Gastroesophageal sphincter (tissue), 4 donors: ENCODE measurements at regions not wholly inside any gene's neighbourhood (a gene's known extent, or its start where the extent isn't known, plus 50 kb on each side); places are given as distances from the start of the nearest gene placed in this dataset.

Experiments
- ATAC-seq: fragments of 150-250 bp; one replicate; pipeline ENCODE4 v1.9.1; 2016; ENCODE audit warnings: mild to moderate bottlenecking, moderate library complexity
- H3K27ac ChIP-seq, 4 donors: fragments of 200-600 bp; sonication (generic) in 3 of 4; 1 replicate in 3 of 4; 2 replicates in 1 of 4; pipeline ENCODE4 v1.5.1; 2016 to 2019
- H3K27me3 ChIP-seq: fragments of 200-600 bp; sonication (generic); one replicate; pipeline ENCODE4 v1.5.1; 2019
- H3K36me3 ChIP-seq, 2 donors: fragments of 200-600 bp; sonication (generic); one replicate each; pipeline ENCODE4 v1.5.1; 2019; ENCODE audit warnings: control low read depth in 1 of 2
- H3K4me1 ChIP-seq, 3 donors: fragments of 200-600 bp; sonication (generic); 1 replicate in 2 of 3; 2 replicates in 1 of 3; pipeline ENCODE4 v1.5.1; 2016 to 2019; ENCODE audit warnings: control low read depth in 2 of 3
- H3K4me3 ChIP-seq, 2 donors: fragments of 200-600 bp; sonication (generic); one replicate each; pipeline ENCODE4 v1.5.1; 2019; ENCODE audit warnings: mild to moderate bottlenecking in 1 of 2, moderate library complexity in 1 of 2
- H3K9me3 ChIP-seq, 3 donors: fragments of 200-600 bp; sonication (generic); one replicate each; pipeline ENCODE4 v1.5.1; 2017 to 2019; ENCODE audit warnings: control low read depth in 2 of 3
- CTCF ChIP-seq, 4 experiments: fragments of 200-600 bp in 2 of 4; fragments of 450-650 bp in 2 of 4; sonication (generic) in 1 of 4; IDR thresholded peaks; one replicate each; pipeline ENCODE4 v1.5.1; 2017 to 2019; ENCODE audit warnings: antibody characterized with exemption in 4 of 4, mild to moderate bottlenecking in 2 of 4, moderate library complexity in 2 of 4
- EP300 ChIP-seq: sonication (generic); formaldehyde crosslinking; IDR thresholded peaks from one replicate; pipeline ENCODE4 v1.6.1; 2017; ENCODE audit warnings: antibody characterized with exemption, mild to moderate bottlenecking
- POLR2A ChIP-seq, 2 donors: fragments of 450-650 bp; IDR thresholded peaks; one replicate each; pipeline ENCODE4 v1.6.1; 2017; ENCODE audit warnings: antibody characterized with exemption in 2 of 2, mild to moderate bottlenecking in 2 of 2, moderate library complexity in 1 of 2
- POLR2AphosphoS5 ChIP-seq: sonication (generic); formaldehyde crosslinking; IDR thresholded peaks from one replicate; pipeline ENCODE4 v1.6.1; 2017; ENCODE audit warnings: antibody characterized with exemption
- WGBS, 2 donors: methylation state at CpG; one replicate each; pipeline ENCODE4 v1.1.5; 2018; ENCODE audit warnings: low coverage in 1 of 2; 5-methylcytosine and 5-hydroxymethylcytosine counted together

GRCh38 chr15:93294066-93294465, 205.1 kb upstream of the RGMA start:
- Histone ChIP-seq H3K9me3 (no peaks in the 10 kb centered on the region), H3K4me1 (peaks cover 0 to 6% (median 0%) of the 10 kb centered on the region in 3 donors), H3K4me3 (no peak overlapping the region), H3K27me3 (no peaks in the 10 kb centered on the region), H3K27ac (no peak overlapping the region), H3K36me3 (no peaks in the 10 kb centered on the region)
- no peak for TF ChIP-seq POLR2AphosphoS5
- TF ChIP-seq POLR2A (IDR thresholded peaks at IDR 0.05) = no peak
- no peak for TF ChIP-seq CTCF (IDR thresholded peaks at IDR 0.05)
- no peak for TF ChIP-seq EP300
- ATAC-seq = no peak
- 48 to 89% methylated on average over 1 of the region's 1 CpG for WGBS, 2 donors

GRCh38 chr15:93291380-93291779, 202.4 kb upstream of the RGMA start:
- H3K36me3 ChIP-seq = no peaks in the 10 kb centered on the region
- no peaks in the 10 kb centered on the region for H3K27me3 ChIP-seq
- no peak overlapping the region for H3K27ac ChIP-seq
- no peak overlapping the region for H3K4me3 ChIP-seq
- 94 to 98% methylated on average over 5 of the region's 5 CpGs for WGBS, 2 donors
- no peak for ATAC-seq
- H3K9me3 ChIP-seq = no peaks in the 10 kb centered on the region
- peaks cover 0 to 10% (median 0%) of the 10 kb centered on the region in 3 donors for H3K4me1 ChIP-seq
- no peak for TF ChIP-seq POLR2AphosphoS5
- no peak for TF ChIP-seq POLR2A (IDR thresholded peaks at IDR 0.05)
- no peak for TF ChIP-seq CTCF (IDR thresholded peaks at IDR 0.05)
- TF ChIP-seq EP300 = no peak

GRCh38 chr15:93290618-93290946, 201.6 kb upstream of the RGMA start:
- H3K4me1 ChIP-seq = peaks cover 0 to 10% (median 0%) of the 10 kb centered on the region in 3 donors
- WGBS, 2 donors = 69 to 100% methylated on average over 3 to 4 of the region's 4 CpGs
- H3K36me3 ChIP-seq = no peaks in the 10 kb centered on the region
- no peak overlapping the region for H3K4me3 ChIP-seq
- no peak for TF ChIP-seq POLR2A (IDR thresholded peaks at IDR 0.05)
- no peak for TF ChIP-seq POLR2AphosphoS5
- no peak for TF ChIP-seq EP300
- TF ChIP-seq CTCF (IDR thresholded peaks at IDR 0.05) = no peak
- no peaks in the 10 kb centered on the region for H3K27me3 ChIP-seq
- ATAC-seq = no peak
- no peaks in the 10 kb centered on the region for H3K9me3 ChIP-seq
- no peak overlapping the region for H3K27ac ChIP-seq

- peaks cover 0 to 10% (median 0%) of the 10 kb centered on the region in 3 donors for H3K4me1 ChIP-seq
- no peak for TF ChIP-seq CTCF (IDR thresholded peaks at IDR 0.05)
- no peak for TF ChIP-seq EP300
- no peak for TF ChIP-seq POLR2A (IDR thresholded peaks at IDR 0.05)
- TF ChIP-seq POLR2AphosphoS5 = no peak
- H3K36me3 ChIP-seq = no peaks in the 10 kb centered on the region
- no peak overlapping the region for H3K4me3 ChIP-seq
- H3K27ac ChIP-seq = no peak overlapping the region
- no peaks in the 10 kb centered on the region for H3K9me3 ChIP-seq
- 67 to 73% methylated on average over 6 to 10 of the region's 10 CpGs for WGBS, 2 donors
- H3K27me3 ChIP-seq = no peaks in the 10 kb centered on the region
- ATAC-seq = no peak
Observed at GRCh38 chr15:93289941-93290617, 201.1 kb upstream of the RGMA start.

GRCh38 chr15:93288728-93289294, 199.8 kb upstream of the RGMA start:
- Histone ChIP-seq H3K27me3 (no peaks in the 10 kb centered on the region), H3K4me1 (peaks cover 0 to 10% (median 0%) of the 10 kb centered on the region in 3 donors), H3K27ac (no peak overlapping the region), H3K9me3 (no peaks in the 10 kb centered on the region), H3K36me3 (no peaks in the 10 kb centered on the region), H3K4me3 (no peak overlapping the region)
- TF ChIP-seq POLR2AphosphoS5 (no peak), POLR2A (IDR thresholded peaks at IDR 0.05) (no peak), CTCF (IDR thresholded peaks at IDR 0.05) (no peak), EP300 (no peak)
- ATAC-seq = no peak
- WGBS, 2 donors = 17 to 25% methylated on average over 4 to 5 of the region's 9 CpGs
